Lung (tissue), 11 donors: ENCODE measurements at regions not wholly inside any gene's neighbourhood (a gene's known extent, or its start where the extent isn't known, plus 50 kb on each side); places are given as distances from the start of the nearest gene placed in this dataset.
A peak's percentile ranks its signal among the peaks of the same experiment; 100 is the strongest.

Source experiments
- ATAC-seq: fragments of 200-7000 bp; cut with Tn5 transposase; one replicate; pipeline ENCODE4 v1.9.1; 2020; ENCODE audit warnings: moderate number of reproducible peaks; ENCODE audit not compliant: insufficient read depth, low FRiP score
- DNase-seq, 3 donors: peaks; one replicate each; pipeline ENCODE4 v3.0.0-alpha.2; 2013 to 2017
- H3K27ac ChIP-seq, 2 donors: one replicate each; pipeline ENCODE4 v1.5.1; 2013; ENCODE audit warnings: mild to moderate bottlenecking in 2 of 2, moderate library complexity in 2 of 2, control low read depth in 1 of 2, inconsistent platforms in 1 of 2, low read depth in 1 of 2, low read length in 1 of 2
- H3K27me3 ChIP-seq, 3 donors: one replicate each; pipeline ENCODE4 v1.5.1; 2013; ENCODE audit warnings: low read length in 2 of 3; ENCODE audit not compliant: control insufficient read depth in 3 of 3, insufficient read depth in 3 of 3
- H3K36me3 ChIP-seq, 4 donors: one replicate each; pipeline ENCODE4 v1.5.1; 2013; ENCODE audit warnings: low read length in 4 of 4, mild to moderate bottlenecking in 1 of 4, moderate library complexity in 1 of 4; ENCODE audit not compliant: control insufficient read depth in 4 of 4, insufficient read depth in 4 of 4
- H3K4me1 ChIP-seq, 5 donors: one replicate each; pipeline ENCODE4 v1.5.1; 2013; ENCODE audit warnings: low read length in 5 of 5, mild to moderate bottlenecking in 2 of 5, moderate library complexity in 1 of 5; ENCODE audit not compliant: control insufficient read depth in 5 of 5, insufficient read depth in 5 of 5
- H3K4me3 ChIP-seq: one replicate; pipeline ENCODE4 v1.5.1; 2013; ENCODE audit warnings: mild to moderate bottlenecking, control low read depth, moderate library complexity
- H3K9ac ChIP-seq, 2 donors: one replicate each; pipeline ENCODE4 v1.5.1; 2013; ENCODE audit warnings: low read length in 2 of 2, control low read depth in 1 of 2; ENCODE audit not compliant: insufficient read depth in 1 of 2
- H3K9me3 ChIP-seq, 4 donors: one replicate each; pipeline ENCODE4 v1.5.1; 2013; ENCODE audit warnings: low read length in 3 of 4, mild to moderate bottlenecking in 1 of 4, moderate library complexity in 1 of 4; ENCODE audit not compliant: control insufficient read depth in 4 of 4, insufficient read depth in 3 of 4
- CTCF ChIP-seq: IDR thresholded peaks from 2 replicates; pipeline ENCODE4 v1.5.1; 2012; ENCODE audit warnings: mild to moderate bottlenecking; ENCODE audit errors: control extremely low read depth, extremely low read depth
- WGBS, 2 donors: extraction: QIAGEN DNeasy Blood & Tissue Kit; methylation state at CpG; one replicate each; pipeline ENCODE4 v1.1.7; 2013; 5-methylcytosine and 5-hydroxymethylcytosine counted together
- donor health status: control.
- donor health status: control.
- donor health status: Bipolar disorder and iron deficiency.
- donor health status: healthy.
- donor health status: DM: yes; HTN: yes; CAD: no.

- no peak for ATAC-seq
- Histone ChIP-seq H3K9me3 (peaks cover 0 to 3% (median 0%) of the 10 kb centered on the region in 4 donors), H3K9ac (no peak overlapping the region), H3K27me3 (peaks cover 0 to 16% (median 0%) of the 10 kb centered on the region in 3 donors), H3K4me1 (peaks cover 0 to 8% (median 2%) of the 10 kb centered on the region in 5 donors), H3K36me3 (no peaks in the 10 kb centered on the region), H3K4me3 (no peak overlapping the region), H3K27ac (peak overlapping the region in 1 of 2 donors; percentile 86)
- peak; percentile 79 to 88 (median 85) for DNase-seq
- 50 to 53% methylated on average over 6 of the region's 6 CpGs for WGBS, 2 donors
- TF ChIP-seq CTCF = peak; percentile 25
Measured at GRCh38 chr18:55781481-55781957, 193.5 kb upstream of the TCF4 start.

- Histone ChIP-seq H3K27me3 (peaks cover 0 to 16% (median 0%) of the 10 kb centered on the region in 3 donors), H3K4me1 (peaks cover 0 to 8% (median 2%) of the 10 kb centered on the region in 5 donors), H3K4me3 (peak overlapping the region; percentile 20), H3K27ac (peak overlapping the region; percentile 80 to 86), H3K9me3 (peaks cover 0 to 3% (median 0%) of the 10 kb centered on the region in 4 donors), H3K9ac (peak overlapping the region in 1 of 2 donors; percentile 61), H3K36me3 (peaks cover 0 to 1% (median 0%) of the 10 kb centered on the region in 4 donors)
- TF ChIP-seq CTCF = no peak
- peak in 1 of 3 donors; percentile 55 for DNase-seq
- WGBS, 2 donors = 19 to 24% methylated on average over 9 of the region's 9 CpGs
- no peak for ATAC-seq
Measured at GRCh38 chr18:55780586-55781071, 192.6 kb upstream of the TCF4 start.

- Histone ChIP-seq H3K4me1 (peaks cover 0 to 8% (median 2%) of the 10 kb centered on the region in 5 donors), H3K36me3 (peaks cover 0 to 1% (median 0%) of the 10 kb centered on the region in 4 donors), H3K9me3 (peaks cover 0 to 3% (median 0%) of the 10 kb centered on the region in 4 donors), H3K4me3 (peak overlapping the region; percentile 20), H3K9ac (peak overlapping the region in 1 of 2 donors; percentile 75), H3K27me3 (peaks cover 0 to 16% (median 0%) of the 10 kb centered on the region in 3 donors), H3K27ac (peak overlapping the region; percentile 80 to 86)
- 1 to 3% methylated on average over 81 to 88 of the region's 88 CpGs for WGBS, 2 donors
- peak; percentile 54 to 68 (median 67) for DNase-seq
- TF ChIP-seq CTCF = peak; percentile 4
- ATAC-seq = peak; percentile 54
Measured at GRCh38 chr18:55779691-55780585, 191.9 kb upstream of the TCF4 start.
